ENCODE measurements at regions not wholly inside any gene's neighbourhood (a gene's known extent, or its start where the extent isn't known, plus 50 kb on each side); places are given as distances from the start of the nearest gene placed in this dataset.

GRCh38 chr14:89056394-89056793 lies 231.9 kb downstream of the TTC8 start:
- no peak overlapping the region for H2BK120ac ChIP-seq (ENCODE audit: low read depth, low read length)
- H4K91ac ChIP-seq (ENCODE audit: low read depth, low read length, poor library complexity), result no peak overlapping the region
- no peak overlapping the region for H3K9ac ChIP-seq (ENCODE audit: low read depth, low read length, poor library complexity)
- H2BK12ac ChIP-seq (ENCODE audit: low read length), result no peak overlapping the region
- H3K9me3 ChIP-seq (replicated peaks in 1 of 2; ENCODE audit: control insufficient read depth in 2 of 2, insufficient read depth in 1 of 2, low read depth in 1 of 2, low read length in 2 of 2), result peaks cover 0 to 2% of the 10 kb centered on the region in 2 donors
- H3K14ac ChIP-seq (ENCODE audit: low read length), result no peak overlapping the region
- no peaks in the 10 kb centered on the region for H3K79me1 ChIP-seq (ENCODE audit: low read depth, low read length)
- H2AFZ ChIP-seq (ENCODE audit: low read length), result no peak overlapping the region
- no peak overlapping the region for H2BK15ac ChIP-seq (ENCODE audit: low read length)
- WGBS, 2 donors (ENCODE audit: extremely low coverage in 2 of 2, insufficient read length in 2 of 2, insufficient replicate concordance in 1 of 2), result no CpG with 5 or more reads among the region's 4 CpGs
- DNase-seq (ENCODE audit: low spot score), result no peak
- H4K8ac ChIP-seq (ENCODE audit: low read depth, low read length), result no peak overlapping the region
- peaks cover 0 to 2% of the 10 kb centered on the region in 2 donors for H3K4me1 ChIP-seq (ENCODE audit: control insufficient read depth in 2 of 2, insufficient read depth in 1 of 2, low read depth in 1 of 2, low read length in 2 of 2)
- H3K27me3 ChIP-seq (ENCODE audit: control insufficient read depth in 3 of 3, insufficient read depth in 3 of 3, low read depth in 1 of 3, low read length in 3 of 3), result peaks cover 0 to 2% (median 0%) of the 10 kb centered on the region in 3 experiments
- H3K27ac ChIP-seq (replicated peaks; ENCODE audit: low read length), result no peak overlapping the region
- H3K18ac ChIP-seq (ENCODE audit: low read length), result no peak overlapping the region
- no peak overlapping the region for H3K4me2 ChIP-seq (ENCODE audit: insufficient read depth, low read length, poor library complexity, severe bottlenecking)
- H3K4me3 ChIP-seq (ENCODE audit: low read length in 2 of 2), result no peak overlapping the region
- H3K4ac ChIP-seq (ENCODE audit: low read length), result no peak overlapping the region
- H2AK5ac ChIP-seq (ENCODE audit: low read depth, low read length), result no peak overlapping the region
- H2BK5ac ChIP-seq (ENCODE audit: low read length), result no peak overlapping the region
- no peak overlapping the region for H3K23ac ChIP-seq (ENCODE audit: low read depth, low read length, poor library complexity)
- no peaks in the 10 kb centered on the region for H3K36me3 ChIP-seq (replicated peaks in 1 of 2; ENCODE audit: control insufficient read depth in 2 of 2, insufficient read depth in 2 of 2, low read length in 2 of 2)

GRCh38 chr14:89058697-89059096 lies 234.2 kb downstream of the TTC8 start:
- Histone ChIP-seq H4K8ac (ENCODE audit: low read depth, low read length) (no peak overlapping the region), H3K27me3 (ENCODE audit: control insufficient read depth in 3 of 3, insufficient read depth in 3 of 3, low read depth in 1 of 3, low read length in 3 of 3) (peaks cover 0 to 2% (median 0%) of the 10 kb centered on the region in 3 experiments), H3K4me2 (ENCODE audit: insufficient read depth, low read length, poor library complexity, severe bottlenecking) (no peak overlapping the region), H2BK5ac (ENCODE audit: low read length) (no peak overlapping the region), H2AFZ (ENCODE audit: low read length) (no peak overlapping the region), H3K27ac (replicated peaks; ENCODE audit: low read length) (no peak overlapping the region), H2AK5ac (ENCODE audit: low read depth, low read length) (no peak overlapping the region), H3K4ac (ENCODE audit: low read length) (no peak overlapping the region), H3K4me1 (ENCODE audit: control insufficient read depth in 2 of 2, insufficient read depth in 1 of 2, low read depth in 1 of 2, low read length in 2 of 2) (peaks cover 0 to 2% of the 10 kb centered on the region in 2 donors), H2BK120ac (ENCODE audit: low read depth, low read length) (no peak overlapping the region), H4K91ac (ENCODE audit: low read depth, low read length, poor library complexity) (no peak overlapping the region), H2BK15ac (ENCODE audit: low read length) (no peak overlapping the region), H3K18ac (ENCODE audit: low read length) (no peak overlapping the region), H3K9ac (ENCODE audit: low read depth, low read length, poor library complexity) (no peak overlapping the region), H3K14ac (ENCODE audit: low read length) (no peak overlapping the region), H3K79me1 (ENCODE audit: low read depth, low read length) (no peaks in the 10 kb centered on the region), H2BK12ac (ENCODE audit: low read length) (no peak overlapping the region), H3K23ac (ENCODE audit: low read depth, low read length, poor library complexity) (no peak overlapping the region), H3K4me3 (ENCODE audit: low read length in 2 of 2) (no peak overlapping the region), H3K36me3 (replicated peaks in 1 of 2; ENCODE audit: control insufficient read depth in 2 of 2, insufficient read depth in 2 of 2, low read length in 2 of 2) (no peaks in the 10 kb centered on the region), H3K9me3 (replicated peaks in 1 of 2; ENCODE audit: control insufficient read depth in 2 of 2, insufficient read depth in 1 of 2, low read depth in 1 of 2, low read length in 2 of 2) (no peaks in the 10 kb centered on the region)
- DNase-seq (ENCODE audit: low spot score), result no peak
- no CpG with 5 or more reads among the region's 3 CpGs for WGBS, 2 donors (ENCODE audit: extremely low coverage in 2 of 2, insufficient read length in 2 of 2, insufficient replicate concordance in 1 of 2)

GRCh38 chr14:89060191-89060590 lies 235.7 kb downstream of the TTC8 start:
- Histone ChIP-seq H3K14ac (ENCODE audit: low read length) (no peak overlapping the region), H3K9ac (ENCODE audit: low read depth, low read length, poor library complexity) (no peak overlapping the region), H3K4me3 (ENCODE audit: low read length in 2 of 2) (no peak overlapping the region), H3K18ac (ENCODE audit: low read length) (no peak overlapping the region), H3K23ac (ENCODE audit: low read depth, low read length, poor library complexity) (no peak overlapping the region), H3K79me1 (ENCODE audit: low read depth, low read length) (no peaks in the 10 kb centered on the region), H3K4me2 (ENCODE audit: insufficient read depth, low read length, poor library complexity, severe bottlenecking) (no peak overlapping the region), H3K27me3 (ENCODE audit: control insufficient read depth in 3 of 3, insufficient read depth in 3 of 3, low read depth in 1 of 3, low read length in 3 of 3) (peaks cover 0 to 2% (median 0%) of the 10 kb centered on the region in 3 experiments), H3K27ac (replicated peaks; ENCODE audit: low read length) (no peak overlapping the region), H2BK120ac (ENCODE audit: low read depth, low read length) (no peak overlapping the region), H4K91ac (ENCODE audit: low read depth, low read length, poor library complexity) (no peak overlapping the region), H3K9me3 (replicated peaks in 1 of 2; ENCODE audit: control insufficient read depth in 2 of 2, insufficient read depth in 1 of 2, low read depth in 1 of 2, low read length in 2 of 2) (no peaks in the 10 kb centered on the region), H2BK15ac (ENCODE audit: low read length) (no peak overlapping the region), H2AK5ac (ENCODE audit: low read depth, low read length) (no peak overlapping the region), H2BK5ac (ENCODE audit: low read length) (no peak overlapping the region), H2AFZ (ENCODE audit: low read length) (no peak overlapping the region), H2BK12ac (ENCODE audit: low read length) (no peak overlapping the region), H4K8ac (ENCODE audit: low read depth, low read length) (no peak overlapping the region), H3K4me1 (ENCODE audit: control insufficient read depth in 2 of 2, insufficient read depth in 1 of 2, low read depth in 1 of 2, low read length in 2 of 2) (peaks cover 0 to 2% of the 10 kb centered on the region in 2 donors), H3K36me3 (replicated peaks in 1 of 2; ENCODE audit: control insufficient read depth in 2 of 2, insufficient read depth in 2 of 2, low read length in 2 of 2) (no peaks in the 10 kb centered on the region), H3K4ac (ENCODE audit: low read length) (no peak overlapping the region)
- DNase-seq (ENCODE audit: low spot score), result no peak

- Histone ChIP-seq H2AFZ (ENCODE audit: low read length) (no peak overlapping the region), H3K27ac (replicated peaks; ENCODE audit: low read length) (no peak overlapping the region), H4K8ac (ENCODE audit: low read depth, low read length) (no peak overlapping the region), H3K23ac (ENCODE audit: low read depth, low read length, poor library complexity) (no peak overlapping the region), H3K4me2 (ENCODE audit: insufficient read depth, low read length, poor library complexity, severe bottlenecking) (no peak overlapping the region), H3K4me1 (ENCODE audit: control insufficient read depth in 2 of 2, insufficient read depth in 1 of 2, low read depth in 1 of 2, low read length in 2 of 2) (peaks cover 0 to 2% of the 10 kb centered on the region in 2 donors), H4K91ac (ENCODE audit: low read depth, low read length, poor library complexity) (no peak overlapping the region), H2AK5ac (ENCODE audit: low read depth, low read length) (no peak overlapping the region), H3K4me3 (ENCODE audit: low read length in 2 of 2) (no peak overlapping the region), H3K9me3 (replicated peaks in 1 of 2; ENCODE audit: control insufficient read depth in 2 of 2, insufficient read depth in 1 of 2, low read depth in 1 of 2, low read length in 2 of 2) (no peaks in the 10 kb centered on the region), H2BK15ac (ENCODE audit: low read length) (no peak overlapping the region), H3K9ac (ENCODE audit: low read depth, low read length, poor library complexity) (no peak overlapping the region), H2BK120ac (ENCODE audit: low read depth, low read length) (no peak overlapping the region), H3K4ac (ENCODE audit: low read length) (no peak overlapping the region), H2BK12ac (ENCODE audit: low read length) (no peak overlapping the region), H3K27me3 (ENCODE audit: control insufficient read depth in 3 of 3, insufficient read depth in 3 of 3, low read depth in 1 of 3, low read length in 3 of 3) (peaks cover 0 to 2% (median 0%) of the 10 kb centered on the region in 3 experiments), H2BK5ac (ENCODE audit: low read length) (no peak overlapping the region), H3K14ac (ENCODE audit: low read length) (no peak overlapping the region), H3K79me1 (ENCODE audit: low read depth, low read length) (no peaks in the 10 kb centered on the region), H3K18ac (ENCODE audit: low read length) (no peak overlapping the region), H3K36me3 (replicated peaks in 1 of 2; ENCODE audit: control insufficient read depth in 2 of 2, insufficient read depth in 2 of 2, low read length in 2 of 2) (no peaks in the 10 kb centered on the region)
- WGBS, 2 donors (ENCODE audit: extremely low coverage in 2 of 2, insufficient read length in 2 of 2, insufficient replicate concordance in 1 of 2), result no CpG with 5 or more reads among the region's 1 CpG
- DNase-seq (ENCODE audit: low spot score), result no peak
Measured at GRCh38 chr14:89061696-89062095, 237.2 kb downstream of the TTC8 start.

All from neuronal stem cell (in vitro differentiated cells).